ENCODE measurements at regions not wholly inside any gene's neighbourhood (a gene's known extent, or its start where the extent isn't known, plus 50 kb on each side); places are given as distances from the start of the nearest gene placed in this dataset.
"Not testable (repeated sequence)": the region's sequence is repeated elsewhere in the genome, so short reads cannot be mapped to it uniquely, and the experiment has no call there.

- not testable (repeated sequence) for H3K79me2 ChIP-seq (ENCODE audit: control insufficient read depth, insufficient read depth, low read length, unreplicated experiment); H3K4me3 ChIP-seq (ENCODE audit: low read depth, low read length); H3K4me1 ChIP-seq (ENCODE audit: control insufficient read depth, insufficient read depth, low read length, unreplicated experiment); H2AFZ ChIP-seq (ENCODE audit: low read length, unreplicated experiment); H3K27ac ChIP-seq (ENCODE audit: low read depth, low read length); H3K27me3 ChIP-seq (ENCODE audit: insufficient read depth, low read length); H3K36me3 ChIP-seq (ENCODE audit: insufficient read depth, low read length)
Observed at GRCh38 chr15:30842798-30843472, 60.8 kb upstream of the FAN1 start.

- not testable (repeated sequence) for H3K4me1 ChIP-seq (ENCODE audit: control insufficient read depth, insufficient read depth, low read length, unreplicated experiment); H3K27me3 ChIP-seq (ENCODE audit: insufficient read depth, low read length); H2AFZ ChIP-seq (ENCODE audit: low read length, unreplicated experiment); H3K36me3 ChIP-seq (ENCODE audit: insufficient read depth, low read length); H3K79me2 ChIP-seq (ENCODE audit: control insufficient read depth, insufficient read depth, low read length, unreplicated experiment); H3K4me3 ChIP-seq (ENCODE audit: low read depth, low read length); H3K27ac ChIP-seq (ENCODE audit: low read depth, low read length)
Observed at GRCh38 chr15:30845536-30845935, 58.2 kb upstream of the FAN1 start.

All from ACC112 (cell line).